ENCODE measurements at regions not wholly inside any gene's neighbourhood (a gene's known extent, or its start where the extent isn't known, plus 50 kb on each side); places are given as distances from the start of the nearest gene placed in this dataset.

DNA sequence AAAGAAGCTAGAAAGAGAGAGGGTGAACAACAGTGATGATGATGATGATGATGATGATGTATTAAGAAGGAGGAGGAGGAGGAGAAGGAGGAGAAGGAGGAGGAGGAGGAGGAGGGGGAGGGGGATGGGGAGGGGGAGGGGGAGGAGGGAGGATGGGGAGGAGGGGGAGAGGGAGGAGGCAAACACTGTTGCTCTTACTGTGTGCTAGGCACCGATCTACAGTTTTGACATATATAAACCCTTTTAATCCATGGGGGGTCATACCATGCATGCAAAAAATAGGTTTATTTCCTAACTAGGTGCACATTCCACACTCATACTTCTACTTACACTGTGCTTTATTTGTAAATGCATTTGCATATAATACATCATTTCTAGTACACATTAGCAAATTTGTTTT lies 482.8 kb upstream of the FAM241A start:
- TF ChIP-seq, protein P1, sequence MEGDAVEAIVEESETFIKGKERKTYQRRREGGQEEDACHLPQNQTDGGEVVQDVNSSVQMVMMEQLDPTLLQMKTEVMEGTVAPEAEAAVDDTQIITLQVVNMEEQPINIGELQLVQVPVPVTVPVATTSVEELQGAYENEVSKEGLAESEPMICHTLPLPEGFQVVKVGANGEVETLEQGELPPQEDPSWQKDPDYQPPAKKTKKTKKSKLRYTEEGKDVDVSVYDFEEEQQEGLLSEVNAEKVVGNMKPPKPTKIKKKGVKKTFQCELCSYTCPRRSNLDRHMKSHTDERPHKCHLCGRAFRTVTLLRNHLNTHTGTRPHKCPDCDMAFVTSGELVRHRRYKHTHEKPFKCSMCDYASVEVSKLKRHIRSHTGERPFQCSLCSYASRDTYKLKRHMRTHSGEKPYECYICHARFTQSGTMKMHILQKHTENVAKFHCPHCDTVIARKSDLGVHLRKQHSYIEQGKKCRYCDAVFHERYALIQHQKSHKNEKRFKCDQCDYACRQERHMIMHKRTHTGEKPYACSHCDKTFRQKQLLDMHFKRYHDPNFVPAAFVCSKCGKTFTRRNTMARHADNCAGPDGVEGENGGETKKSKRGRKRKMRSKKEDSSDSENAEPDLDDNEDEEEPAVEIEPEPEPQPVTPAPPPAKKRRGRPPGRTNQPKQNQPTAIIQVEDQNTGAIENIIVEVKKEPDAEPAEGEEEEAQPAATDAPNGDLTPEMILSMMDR (IDR thresholded peaks at IDR 0.05 in 4 of 5, conservative IDR thresholded peaks at IDR 0.05 in 1 of 5): no peak
- TF ChIP-seq POLR2A (IDR thresholded peaks at IDR 0.05): no peak
